Small intestine (tissue), 7 donors: ENCODE measurements at regions not wholly inside any gene's neighbourhood (a gene's known extent, or its start where the extent isn't known, plus 50 kb on each side); places are given as distances from the start of the nearest gene placed in this dataset.

Experiments used
- DNase-seq, 2 donors: peaks; one replicate each; pipeline versions ENCODE4 v3.0.0 to v3.0.0-alpha.2; 2013
- FAIRE-seq: peaks from 2 replicates; lab custom pipeline; 2012; peaks lifted over from hg19 to GRCh38; lab: Jason Lieb, UNC
- H3K27ac ChIP-seq, 3 donors: one replicate each; pipeline ENCODE4 v1.5.1; 2013; ENCODE audit warnings: low read length in 2 of 3, mild to moderate bottlenecking in 2 of 3, control low read depth in 1 of 3, inconsistent platforms in 1 of 3, low read depth in 1 of 3, moderate library complexity in 1 of 3
- H3K27me3 ChIP-seq, 3 donors: one replicate each; pipeline ENCODE4 v1.6.1; 2013; ENCODE audit warnings: low read length in 3 of 3, inconsistent platforms in 1 of 3; ENCODE audit not compliant: control insufficient read depth in 3 of 3, insufficient read depth in 3 of 3
- H3K36me3 ChIP-seq, 3 donors: one replicate each; pipeline ENCODE4 v1.6.1; 2013; ENCODE audit warnings: low read length in 3 of 3, inconsistent platforms in 1 of 3, low read depth in 1 of 3, mild to moderate bottlenecking in 1 of 3, moderate library complexity in 1 of 3; ENCODE audit not compliant: control insufficient read depth in 3 of 3, insufficient read depth in 2 of 3
- H3K4me1 ChIP-seq, 3 donors: one replicate each; pipeline ENCODE4 v1.6.1; 2013; ENCODE audit warnings: low read length in 2 of 3, inconsistent platforms in 1 of 3, low read depth in 1 of 3, mild to moderate bottlenecking in 1 of 3, moderate library complexity in 1 of 3; ENCODE audit not compliant: control insufficient read depth in 3 of 3, insufficient read depth in 2 of 3
- H3K4me3 ChIP-seq, 3 donors: one replicate each; pipeline ENCODE4 v1.5.1; 2013; ENCODE audit warnings: low read length in 3 of 3, control low read depth in 1 of 3, inconsistent platforms in 1 of 3, low read depth in 1 of 3, mild to moderate bottlenecking in 1 of 3, moderate library complexity in 1 of 3
- H3K9me3 ChIP-seq, 2 donors: one replicate each; pipeline ENCODE4 v1.6.1; 2013; ENCODE audit warnings: low read depth in 1 of 2, low read length in 1 of 2; ENCODE audit not compliant: control insufficient read depth in 2 of 2, insufficient read depth in 1 of 2
- WGBS, 3 donors: extraction: QIAGEN DNeasy Blood & Tissue Kit; methylation state at CpG; one replicate each; pipeline ENCODE4 v1.1.7; 2013; 5-methylcytosine and 5-hydroxymethylcytosine counted together
- donor health status: healthy with polysubstance abuse.
- donor health status: control.
- donor health status: control.
- donor health status: Bipolar disorder and iron deficiency.
- donor health status: healthy.

- Histone ChIP-seq H3K27me3 (no peaks in the 10 kb centered on the region), H3K9me3 (no peaks in the 10 kb centered on the region), H3K4me3 (no peak overlapping the region), H3K27ac (no peak overlapping the region), H3K4me1 (no peaks in the 10 kb centered on the region), H3K36me3 (no peaks in the 10 kb centered on the region)
- no peak for DNase-seq
- 80 to 82% (median 82%) methylated on average over 19 of the region's 19 CpGs for WGBS, 3 donors
- FAIRE-seq = no peak
Measured at GRCh38 chr14:101374373-101375338, 186.6 kb upstream of the DIO3 start.

GRCh38 chr14:101377069-101377468 lies 184.2 kb upstream of the DIO3 start:
- Histone ChIP-seq H3K4me1 (no peaks in the 10 kb centered on the region), H3K27me3 (no peaks in the 10 kb centered on the region), H3K4me3 (no peak overlapping the region), H3K27ac (no peak overlapping the region), H3K9me3 (no peaks in the 10 kb centered on the region), H3K36me3 (no peaks in the 10 kb centered on the region)
- FAIRE-seq = no peak
- WGBS, 3 donors = 67 to 75% (median 67%) methylated on average over 5 of the region's 5 CpGs
- no peak for DNase-seq

- 25 to 69% (median 62%) methylated on average over 2 of the region's 2 CpGs for WGBS, 3 donors
Measured at GRCh38 chr14:101379842-101380241, 181.5 kb upstream of the DIO3 start.

GRCh38 chr14:101380512-101380911 lies 180.8 kb upstream of the DIO3 start:
- Histone ChIP-seq H3K4me1 (no peaks in the 10 kb centered on the region), H3K9me3 (peaks cover 0 to 6% of the 10 kb centered on the region in 2 donors), H3K27ac (no peak overlapping the region), H3K27me3 (no peaks in the 10 kb centered on the region), H3K36me3 (no peaks in the 10 kb centered on the region), H3K4me3 (no peak overlapping the region)
- WGBS, 3 donors = 80 to 91% (median 84%) methylated on average over 3 of the region's 3 CpGs
- FAIRE-seq (no peak), DNase-seq (no peak)

More at GRCh38 chr14:101379842-101380241, 181.5 kb upstream of the DIO3 start:
- no peaks in the 10 kb centered on the region for H3K4me1 ChIP-seq
- FAIRE-seq = no peak
- no peak overlapping the region for H3K4me3 ChIP-seq
- no peaks in the 10 kb centered on the region for H3K27me3 ChIP-seq
- H3K9me3 ChIP-seq = peaks cover 0 to 4% of the 10 kb centered on the region in 2 donors
- no peak overlapping the region for H3K27ac ChIP-seq
- H3K36me3 ChIP-seq = no peaks in the 10 kb centered on the region
- no peak for DNase-seq

GRCh38 chr14:101380940-101381339 lies 180.4 kb upstream of the DIO3 start:
- no peak overlapping the region for H3K27ac ChIP-seq
- no peak for FAIRE-seq
- no peaks in the 10 kb centered on the region for H3K4me1 ChIP-seq

GRCh38 chr14:101383737-101384338 lies 177.5 kb upstream of the DIO3 start:
- no peaks in the 10 kb centered on the region for H3K27me3 ChIP-seq
- WGBS, 3 donors = 85 to 91% (median 91%) methylated on average over 2 of the region's 2 CpGs
- H3K36me3 ChIP-seq = no peaks in the 10 kb centered on the region
- H3K4me1 ChIP-seq = no peaks in the 10 kb centered on the region
- DNase-seq = no peak
- no peak for FAIRE-seq
- no peak overlapping the region for H3K27ac ChIP-seq
- no peak overlapping the region for H3K4me3 ChIP-seq
- peaks cover 0 to 6% of the 10 kb centered on the region in 2 donors for H3K9me3 ChIP-seq

More at GRCh38 chr14:101380940-101381339, 180.4 kb upstream of the DIO3 start:
- DNase-seq = no peak
- H3K27me3 ChIP-seq = no peaks in the 10 kb centered on the region
- H3K9me3 ChIP-seq = peaks cover 0 to 6% of the 10 kb centered on the region in 2 donors
- no peak overlapping the region for H3K4me3 ChIP-seq
- no peaks in the 10 kb centered on the region for H3K36me3 ChIP-seq

GRCh38 chr14:101394374-101394773 lies 166.9 kb upstream of the DIO3 start:
- no peak for FAIRE-seq
- H3K9me3 ChIP-seq = peaks cover 0 to 3% of the 10 kb centered on the region in 2 donors
- 90 to 94% (median 91%) methylated on average over 9 of the region's 9 CpGs for WGBS, 3 donors
- H3K27me3 ChIP-seq = no peaks in the 10 kb centered on the region
- H3K4me3 ChIP-seq = no peak overlapping the region
- DNase-seq = no peak
- no peaks in the 10 kb centered on the region for H3K36me3 ChIP-seq
- H3K4me1 ChIP-seq = no peaks in the 10 kb centered on the region
- no peak overlapping the region for H3K27ac ChIP-seq

- 86 to 94% (median 92%) methylated on average over 5 of the region's 5 CpGs for WGBS, 3 donors
Measured at GRCh38 chr14:101395779-101396178, 165.5 kb upstream of the DIO3 start.

More at GRCh38 chr14:101395779-101396178, 165.5 kb upstream of the DIO3 start:
- DNase-seq (no peak), FAIRE-seq (no peak)
- Histone ChIP-seq H3K27ac (no peak overlapping the region), H3K36me3 (no peaks in the 10 kb centered on the region), H3K27me3 (no peaks in the 10 kb centered on the region), H3K4me3 (no peak overlapping the region), H3K4me1 (peaks cover 0 to 2% (median 0%) of the 10 kb centered on the region in 3 donors), H3K9me3 (peaks cover 0 to 3% of the 10 kb centered on the region in 2 donors)
